MM.1S (cell line): ENCODE measurements at regions not wholly inside any gene's neighbourhood (a gene's known extent, or its start where the extent isn't known, plus 50 kb on each side); places are given as distances from the start of the nearest gene placed in this dataset.

ENCODE experiments used
- CTCF ChIP-seq: fragments of 300-600 bp; sonication (generic); IDR thresholded peaks from 2 replicates; pipeline ENCODE4 v1.5.1; 2016; ENCODE audit warnings: antibody characterized with exemption, low read length, mixed read lengths
- EZH2 ChIP-seq: fragments of 300-600 bp; sonication (generic); optimal IDR thresholded peaks from 2 replicates; pipeline ENCODE3; 2017; ENCODE audit warnings: low read depth, mild to moderate bottlenecking, antibody characterized with exemption, low read length, mixed read lengths

GRCh38 chr5:25029004-25029403 lies 384.2 kb upstream of the CDH10 start:
- no peak for TF ChIP-seq CTCF
- no peak for TF ChIP-seq EZH2
